HG02938 (cell line): ENCODE measurements at regions not wholly inside any gene's neighbourhood (a gene's known extent, or its start where the extent isn't known, plus 50 kb on each side); places are given as distances from the start of the nearest gene placed in this dataset.

Experiments used
- ATAC-seq: cut with Tn5 transposase; IDR thresholded peaks from one replicate; pipeline ENCODE4 v1.9.1; 2021; ENCODE audit warnings: mild to moderate bottlenecking, moderate library complexity; ENCODE audit not compliant: unreplicated experiment

DNA sequence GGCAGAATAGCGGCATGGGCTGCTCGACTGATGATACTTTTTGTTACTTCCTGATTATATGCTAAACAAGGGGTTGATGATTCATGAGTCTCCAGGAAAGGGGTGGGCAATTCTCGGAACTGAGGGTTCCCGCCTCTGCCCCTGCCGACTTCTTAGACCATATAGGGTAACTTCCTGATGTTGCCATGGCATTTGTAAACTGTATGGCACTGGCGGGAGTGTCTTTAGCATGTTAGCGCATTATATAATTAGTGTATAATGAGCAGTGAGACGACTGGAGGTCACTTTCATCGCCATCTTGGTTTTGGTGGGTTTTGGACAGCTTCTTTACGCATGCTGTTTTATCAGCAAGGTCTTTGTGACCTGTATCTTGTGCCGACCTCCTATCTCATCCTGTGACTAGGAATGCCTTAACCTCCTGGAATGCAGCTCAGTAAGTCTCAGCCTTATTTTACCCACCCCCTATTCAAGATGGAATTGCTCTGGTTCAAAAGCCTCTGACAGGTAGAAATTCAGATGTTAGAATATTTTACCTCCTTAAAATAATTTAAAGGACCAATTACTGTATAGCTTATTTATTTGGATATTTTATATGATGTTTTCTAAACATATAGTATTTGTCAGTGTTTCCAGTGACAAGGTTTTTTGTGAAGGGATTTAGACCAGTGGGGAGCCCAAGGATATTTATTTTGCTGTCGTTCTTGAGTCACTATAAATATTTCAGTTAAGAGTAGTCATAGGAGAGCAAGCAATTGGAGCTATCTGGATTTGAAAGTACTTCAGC lies 90.1 kb upstream of the PIK3CG start:
- no peak for ATAC-seq

DNA sequence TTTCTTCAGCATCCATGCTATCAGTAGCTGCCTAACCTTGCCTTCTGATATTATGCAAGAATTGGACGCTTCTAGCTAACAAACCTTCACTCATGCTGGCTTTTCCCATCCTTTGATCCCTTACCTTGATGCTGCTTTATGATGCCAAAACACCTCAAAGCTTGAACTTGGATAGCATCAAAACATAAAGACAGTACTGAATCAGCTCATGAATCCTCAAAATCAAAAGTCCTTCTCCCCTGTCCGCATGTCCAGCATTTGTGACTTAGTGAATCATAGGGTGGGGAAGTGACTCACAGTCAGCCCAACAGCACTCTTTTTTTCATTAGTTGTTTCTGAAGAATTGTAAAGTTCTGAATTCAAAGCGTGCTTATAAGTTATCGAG lies 89.5 kb upstream of the PIK3CG start:
- no peak for ATAC-seq

DNA sequence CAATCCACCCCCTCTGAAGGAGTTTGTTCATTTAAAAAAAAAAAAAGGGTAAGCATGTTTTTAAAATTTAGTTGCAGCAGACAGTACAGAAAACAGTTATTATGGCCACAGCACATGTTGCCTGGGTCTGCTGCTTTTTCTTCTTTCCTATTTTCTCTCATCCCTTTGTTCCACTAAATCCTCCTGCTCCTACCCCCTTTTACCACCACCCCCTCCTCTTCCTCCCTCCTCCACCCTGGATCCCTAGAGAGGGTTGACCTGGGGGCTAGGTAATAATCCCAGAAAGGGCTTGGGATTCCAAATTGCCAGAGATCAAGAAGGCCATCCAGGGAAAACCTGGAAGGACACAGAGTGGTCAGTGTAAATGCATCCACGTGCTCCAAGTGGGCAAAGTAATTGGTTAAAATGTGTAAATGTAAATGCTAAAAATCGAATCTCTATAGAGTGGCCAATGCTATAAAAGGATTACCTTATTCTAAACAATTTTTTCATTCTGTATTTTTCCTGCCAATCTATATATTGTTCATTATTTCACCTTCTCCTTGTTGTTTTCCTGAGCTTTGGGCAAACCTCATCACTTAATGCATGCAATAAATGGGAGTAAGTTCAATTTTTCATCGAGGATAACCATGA lies 89.0 kb upstream of the PIK3CG start:
- no peak for ATAC-seq

DNA sequence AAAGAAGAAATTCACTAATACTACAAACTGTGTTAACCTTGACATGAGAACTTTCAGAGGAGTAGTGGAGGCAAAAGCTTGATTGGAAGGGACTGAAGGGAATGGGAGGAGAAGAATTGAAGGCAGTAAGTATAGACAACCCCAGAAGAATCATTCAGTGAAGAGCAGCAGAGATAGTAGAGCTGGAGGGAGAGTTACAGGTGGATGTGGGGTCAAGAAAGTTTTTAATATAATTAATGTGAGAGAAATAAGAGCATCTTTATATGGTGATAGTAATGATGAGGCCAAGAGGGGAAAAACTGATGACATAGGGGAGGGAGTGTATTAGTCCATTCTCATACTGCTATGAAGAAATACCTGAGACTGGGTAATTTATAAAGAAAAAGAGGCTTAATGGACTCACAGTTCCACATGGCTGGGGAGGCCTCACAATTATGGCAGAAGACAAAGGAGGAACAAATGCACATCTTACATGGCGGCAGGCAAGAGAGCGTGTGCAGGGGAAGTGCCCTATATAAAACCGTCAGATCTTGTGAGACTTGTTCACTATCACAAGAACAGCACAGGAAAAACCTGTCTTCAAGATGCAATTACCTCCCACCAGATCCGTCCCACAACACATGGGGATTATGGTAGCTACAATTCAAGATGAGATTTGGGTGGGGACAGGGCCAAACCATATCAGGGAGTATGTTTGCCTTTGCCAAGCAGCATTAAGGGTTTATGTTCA lies 88.3 kb upstream of the PIK3CG start:
- no peak for ATAC-seq

DNA sequence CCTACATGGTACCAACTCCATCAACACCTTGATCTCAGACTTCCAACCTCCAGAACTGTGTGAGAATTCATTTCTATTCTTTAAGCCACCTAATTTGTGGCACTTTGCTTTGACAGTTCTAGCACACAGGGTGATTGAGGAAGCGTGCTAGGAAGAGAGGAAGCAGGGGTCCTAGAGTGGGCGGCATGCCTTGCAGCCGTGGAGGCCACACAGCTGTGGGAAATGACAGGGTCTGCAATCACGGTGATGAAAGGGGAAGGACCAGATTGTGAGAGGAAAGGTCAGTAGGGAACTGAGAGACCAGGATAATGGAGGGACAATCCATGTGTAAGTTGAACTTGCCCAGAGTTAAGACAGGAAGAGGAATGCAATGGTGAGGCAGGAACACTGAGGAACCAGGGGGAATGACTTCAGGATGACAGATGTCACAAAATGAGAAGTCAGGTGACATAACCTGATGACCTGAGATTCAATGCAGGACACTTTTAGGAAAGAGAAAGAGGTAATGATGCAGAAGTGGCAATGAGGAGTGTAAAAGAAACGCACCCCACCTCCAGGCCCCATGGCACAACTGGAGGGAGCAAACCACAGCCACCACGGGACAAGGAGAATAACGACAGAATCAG lies 87.3 kb upstream of the PIK3CG start:
- ATAC-seq, result no peak

DNA sequence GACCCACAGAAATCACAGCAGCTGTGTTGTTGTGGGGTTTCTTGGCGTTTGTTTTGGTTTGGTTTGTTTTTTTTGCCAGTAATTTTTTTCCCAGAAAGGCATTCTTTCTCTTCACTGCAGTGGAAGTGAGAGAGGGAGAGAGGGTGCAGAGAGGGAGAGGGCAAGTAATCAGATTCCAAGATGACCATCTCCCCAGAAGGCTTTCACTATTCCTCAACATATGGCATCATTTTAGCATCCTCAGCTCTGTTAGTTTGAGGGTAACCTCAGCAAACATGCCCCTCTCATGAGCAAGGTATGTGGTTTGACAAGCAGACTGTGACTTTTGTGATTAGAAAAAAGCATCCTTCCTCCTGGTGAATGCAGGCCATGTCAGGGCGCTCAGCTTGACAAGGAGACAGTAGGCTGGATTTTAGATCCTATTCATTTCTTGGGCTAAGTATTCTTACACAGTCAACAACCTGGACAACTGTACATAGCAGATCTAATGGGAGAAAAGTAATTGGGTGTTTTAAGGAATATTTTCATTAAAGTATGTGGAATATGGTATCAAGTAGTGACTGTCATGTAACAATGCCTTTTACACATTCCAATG lies 86.3 kb upstream of the PIK3CG start:
- ATAC-seq, result no peak

DNA sequence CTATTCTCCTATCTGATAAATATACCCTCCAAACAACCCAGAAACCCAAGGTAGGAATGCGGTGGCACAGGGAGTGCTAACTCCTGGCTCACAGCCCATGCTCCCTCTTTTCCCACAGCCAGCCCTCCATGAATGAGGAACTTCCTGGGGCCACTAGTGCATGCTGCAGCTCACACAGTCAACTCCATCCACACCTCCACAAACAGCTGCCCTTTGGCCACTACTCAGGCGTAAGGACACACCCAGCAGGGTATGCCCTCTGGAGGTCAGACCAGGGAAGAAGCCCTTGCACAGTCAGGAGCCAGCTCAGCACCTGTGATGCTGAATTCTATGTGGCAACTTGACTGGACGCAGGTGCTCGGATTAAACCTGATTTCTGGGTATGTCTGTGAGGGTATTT lies 85.2 kb upstream of the PIK3CG start:
- no peak for ATAC-seq

DNA sequence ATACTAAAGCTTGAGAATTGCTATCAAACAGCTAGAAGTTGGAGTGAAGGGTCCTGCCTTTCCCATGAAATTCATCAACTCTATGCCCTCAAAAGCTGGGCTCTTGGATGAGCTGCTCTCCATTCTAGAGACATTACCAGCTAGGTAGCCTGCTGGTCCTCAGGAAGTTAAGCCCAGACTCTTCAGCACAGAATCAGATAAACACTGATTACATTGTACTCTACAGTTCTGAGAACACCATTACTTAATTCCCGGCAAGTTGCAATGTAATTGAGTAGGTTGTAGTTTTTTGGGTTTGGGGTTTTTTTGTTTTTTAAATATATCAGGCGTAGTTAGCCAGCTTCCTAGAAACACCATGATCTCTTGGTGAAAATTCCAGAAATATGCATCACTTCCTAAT lies 84.1 kb upstream of the PIK3CG start:
- no peak for ATAC-seq

DNA sequence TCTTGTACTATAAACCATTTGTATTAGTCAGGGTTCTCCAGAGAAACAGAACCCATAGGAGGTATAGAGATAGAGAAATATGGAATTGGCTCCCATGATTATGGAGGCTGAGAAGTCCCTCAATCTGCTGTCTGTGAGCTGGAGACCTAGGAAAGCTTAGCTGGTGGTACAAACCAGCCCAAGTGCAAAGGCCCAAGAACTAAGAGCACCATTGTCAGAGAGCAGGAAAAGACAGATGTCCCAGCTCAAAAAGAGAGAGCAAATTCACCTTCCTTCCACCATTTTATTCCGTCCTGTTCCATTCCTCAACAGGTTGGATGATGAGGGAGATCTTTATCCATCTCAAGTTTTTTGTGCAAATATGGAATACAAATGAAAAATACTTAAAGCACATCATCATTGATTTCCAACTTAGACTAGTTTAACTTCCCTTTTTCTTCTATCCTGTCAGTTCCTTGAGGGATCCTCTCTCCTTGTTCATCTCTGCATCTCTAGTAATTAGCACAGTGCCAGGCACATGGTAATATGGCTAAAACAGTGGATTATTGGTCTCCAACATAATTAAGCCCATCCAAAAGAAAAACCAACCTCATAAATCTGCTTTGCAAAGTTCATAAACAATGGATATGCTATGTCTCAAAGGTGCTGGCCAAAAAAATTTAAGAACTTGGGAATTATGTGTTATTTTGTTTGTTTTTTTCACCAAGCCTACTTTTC lies 83.1 kb upstream of the PIK3CG start:
- no peak for ATAC-seq

DNA sequence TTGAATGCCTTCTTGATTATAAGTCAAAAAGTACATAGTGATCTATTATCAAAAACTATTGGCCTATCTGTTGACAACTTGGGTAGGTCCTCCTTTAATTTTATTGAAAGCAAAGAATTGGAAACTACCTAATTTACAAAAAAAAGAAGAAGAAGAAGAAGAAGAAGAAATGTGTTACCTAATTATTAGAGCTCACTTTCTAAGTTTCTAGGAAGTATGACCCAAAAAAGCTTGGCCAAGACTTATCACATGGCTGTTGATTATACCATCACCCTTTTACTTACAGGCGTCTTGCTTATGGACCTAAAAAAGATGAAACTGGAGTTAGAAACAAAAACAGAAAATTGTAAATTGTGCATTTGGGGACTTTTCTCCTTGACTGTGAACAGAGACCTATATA lies 81.8 kb upstream of the PIK3CG start:
- ATAC-seq, result no peak

DNA sequence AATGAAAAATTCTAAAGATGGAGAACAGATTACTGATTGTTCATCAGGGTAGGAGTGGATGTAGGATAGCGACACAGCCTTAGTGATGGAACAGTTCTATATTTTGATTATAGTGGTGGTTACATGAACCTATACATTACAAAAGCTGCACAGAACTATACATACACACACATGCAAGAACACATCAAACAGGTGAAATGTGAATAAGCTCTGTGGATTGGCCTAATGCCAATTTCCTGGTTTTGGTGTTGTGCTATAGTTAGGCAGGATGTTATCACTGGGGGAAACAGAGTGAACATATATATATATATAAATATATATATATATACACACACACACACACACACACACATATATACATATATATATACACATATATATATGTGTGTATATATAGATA lies 76.4 kb upstream of the PIK3CG start:
- no peak for ATAC-seq

DNA sequence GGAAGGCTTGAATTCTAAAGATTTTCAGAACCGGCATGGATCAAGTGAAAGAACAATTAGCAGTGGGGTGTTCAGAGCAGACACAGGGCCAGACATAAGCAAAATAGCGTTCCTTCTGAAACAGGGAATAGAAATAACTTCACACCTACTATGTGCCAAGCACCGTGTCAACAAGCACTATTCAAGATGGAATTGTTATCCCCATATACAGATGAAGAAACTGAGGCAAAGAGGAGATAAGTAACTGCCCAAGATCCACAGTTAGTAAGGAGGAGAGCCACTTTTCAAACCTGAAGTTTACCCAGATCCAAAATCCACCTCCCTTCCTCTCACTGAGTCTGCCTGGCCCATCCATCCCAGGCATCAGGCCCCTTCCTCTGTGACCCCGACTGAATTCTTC lies 73.6 kb upstream of the PIK3CG start:
- no peak for ATAC-seq

DNA sequence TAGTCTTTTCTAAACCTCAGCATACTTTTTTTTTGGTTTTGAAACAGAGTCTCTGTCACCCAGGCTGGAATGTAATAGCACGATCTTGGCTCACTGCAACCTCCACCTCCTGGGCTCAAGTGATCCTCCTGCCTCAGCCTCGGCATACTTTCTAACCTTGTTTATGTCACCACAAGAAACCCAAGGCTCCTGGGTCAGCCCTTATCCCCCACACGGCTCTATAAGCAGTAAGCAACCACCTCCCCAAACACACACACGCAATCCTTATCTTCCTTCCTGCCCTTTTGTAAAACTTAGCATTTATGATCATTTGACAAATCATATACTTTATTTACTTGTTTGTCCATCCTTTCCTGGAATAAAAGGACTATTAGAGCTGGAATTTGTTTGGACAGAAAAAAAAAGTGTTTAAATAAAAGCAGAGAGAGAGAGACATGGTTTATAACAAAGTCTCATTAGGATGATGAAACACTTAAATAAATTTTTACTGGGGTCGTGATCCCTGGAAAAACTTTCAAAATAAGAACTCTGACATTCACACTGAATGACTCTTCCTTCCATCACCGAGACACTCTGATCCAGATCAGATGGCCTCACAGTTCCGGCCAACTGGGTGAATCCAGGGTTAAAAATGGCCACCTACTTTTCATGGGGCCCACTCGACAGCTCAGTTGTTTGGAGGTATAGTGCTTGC lies 72.7 kb upstream of the PIK3CG start:
- no peak for ATAC-seq

DNA sequence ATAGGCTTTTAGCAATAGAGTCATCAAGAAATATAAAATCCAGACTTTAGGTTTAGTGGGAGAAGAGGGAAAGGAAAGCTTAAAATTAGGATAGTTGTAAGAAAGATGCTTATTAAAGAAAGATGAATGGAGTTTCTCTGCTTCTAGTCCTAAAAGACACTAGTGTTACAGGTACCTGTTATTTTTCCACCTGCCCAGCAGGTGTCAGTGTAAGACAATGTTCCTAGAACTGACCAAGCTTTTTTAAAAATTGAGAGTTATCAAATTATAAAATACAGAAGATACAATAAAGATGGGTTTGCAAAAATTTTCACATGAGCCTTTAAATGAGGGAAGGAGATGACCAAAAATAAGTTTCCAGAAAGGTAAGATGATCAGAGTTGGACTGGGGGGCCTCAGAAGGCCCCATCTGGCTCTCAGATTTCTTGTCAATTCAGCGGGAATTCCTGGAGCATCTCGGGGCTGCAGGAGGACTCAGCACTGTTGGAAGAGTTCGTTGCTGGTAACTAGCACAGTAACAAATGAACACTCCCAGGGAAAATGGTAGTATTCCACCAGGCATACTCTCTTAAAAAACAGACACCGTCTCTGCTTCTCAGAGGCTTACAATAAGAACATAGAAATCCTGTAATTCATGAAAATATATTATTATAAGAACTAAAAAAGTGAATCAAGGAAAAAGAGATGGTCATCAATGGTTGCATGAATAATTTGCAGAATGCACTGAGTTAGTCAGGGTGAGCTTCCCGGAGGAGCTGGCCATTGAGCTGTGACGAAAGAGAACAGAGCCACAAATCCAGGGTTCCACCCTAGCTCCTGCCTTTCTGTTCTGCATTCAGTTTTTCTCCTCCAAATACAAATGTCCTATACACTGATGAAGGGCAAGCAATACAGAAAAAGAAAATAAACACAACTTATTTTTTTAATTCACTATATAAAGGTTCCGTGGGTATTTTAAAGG lies 71.8 kb upstream of the PIK3CG start:
- no peak for ATAC-seq

DNA sequence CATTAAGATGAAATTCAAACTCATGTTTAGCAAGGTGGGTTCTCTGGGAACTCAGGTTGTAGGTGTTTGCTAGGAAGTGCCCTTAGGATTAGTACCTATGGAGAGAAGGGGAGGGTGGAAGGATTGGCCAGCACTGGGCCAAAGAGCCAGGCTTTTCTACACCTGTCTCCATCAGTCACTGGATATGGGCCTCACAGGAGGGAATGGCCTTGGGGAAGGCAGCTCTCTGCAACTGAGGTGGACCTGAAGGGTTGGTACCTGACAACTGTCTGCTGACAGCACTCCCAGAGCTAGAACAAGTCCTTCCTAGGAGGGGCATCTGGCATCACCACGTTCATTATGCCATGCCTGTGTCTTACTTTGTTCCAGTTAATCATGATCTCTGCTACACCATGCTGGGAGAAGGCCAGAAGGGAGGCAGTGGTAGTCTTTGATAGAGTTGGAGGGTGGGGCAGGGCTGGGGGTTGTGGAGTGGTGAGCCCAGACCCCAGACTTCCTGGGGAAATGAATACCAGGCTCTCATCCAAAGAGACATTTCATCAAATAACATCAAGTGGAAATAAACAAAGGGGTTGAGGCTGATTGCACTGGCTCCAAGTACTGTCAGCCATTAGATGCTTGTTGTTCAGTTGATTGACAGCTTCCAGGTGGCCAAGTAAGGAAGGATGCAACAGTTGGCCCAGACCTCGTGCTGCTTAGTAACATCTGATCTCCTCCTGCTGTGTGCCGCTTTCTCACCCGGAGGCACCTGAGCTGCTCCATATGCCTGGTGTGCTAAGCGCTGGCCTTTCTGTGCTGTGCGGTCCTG lies 70.6 kb upstream of the PIK3CG start:
- no peak for ATAC-seq

DNA sequence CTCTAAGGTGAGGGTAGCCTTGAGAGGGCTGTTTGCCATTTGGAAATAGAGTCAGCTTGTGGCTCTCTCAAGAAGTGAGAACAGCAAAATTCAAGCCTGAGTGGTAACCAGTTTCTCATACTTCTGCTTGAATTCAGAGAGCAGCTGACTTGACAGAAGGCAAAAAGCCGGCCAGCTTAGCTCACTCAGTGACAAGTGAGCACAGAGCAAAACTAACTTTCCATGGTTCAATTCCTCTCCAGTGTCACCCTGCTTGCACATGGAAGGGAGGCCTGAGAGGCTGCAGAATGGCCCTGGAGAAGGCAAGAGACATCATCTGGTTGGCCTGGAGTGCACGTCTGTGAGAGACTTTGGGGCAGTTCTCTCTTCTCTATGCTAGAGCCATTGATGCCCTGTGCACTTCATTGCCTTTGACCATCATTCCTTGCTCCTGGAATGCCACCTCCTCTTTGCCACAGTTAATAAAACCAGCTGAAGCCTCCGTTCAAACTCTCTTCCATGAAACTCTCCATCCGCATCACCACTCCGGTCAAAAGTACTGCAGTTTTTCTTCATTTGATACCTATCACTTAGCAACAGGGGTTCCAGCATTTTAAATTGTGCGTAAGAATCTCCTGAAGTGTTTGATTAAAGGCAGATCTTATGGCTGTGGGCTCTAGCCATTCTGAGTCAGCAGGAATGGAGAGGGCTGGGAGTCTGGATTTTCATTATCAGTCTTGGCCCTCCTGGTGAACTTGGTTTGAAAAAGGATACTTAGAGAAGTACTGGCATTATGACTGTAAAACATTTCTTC lies 69.8 kb upstream of the PIK3CG start:
- ATAC-seq, result no peak

DNA sequence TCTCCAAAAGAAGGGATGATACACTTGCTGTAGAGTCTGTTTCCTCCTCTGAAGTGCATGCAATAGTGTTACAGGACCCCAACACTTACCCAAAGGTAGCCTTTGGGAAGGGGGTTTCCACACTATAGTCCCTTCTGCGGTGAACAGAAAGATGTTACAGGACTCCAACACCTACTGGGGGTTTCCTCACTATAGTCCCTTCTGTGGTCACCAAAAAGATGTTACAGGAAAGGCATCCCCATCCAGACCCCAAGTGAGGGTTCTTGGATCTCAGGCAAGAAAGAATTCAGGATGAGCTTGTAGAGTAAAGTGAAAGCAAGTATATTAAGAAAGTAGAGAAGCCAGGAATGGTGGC lies 69.2 kb upstream of the PIK3CG start:
- ATAC-seq, result no peak
